ENCODE measurements at regions not wholly inside any gene's neighbourhood (a gene's known extent, or its start where the extent isn't known, plus 50 kb on each side); places are given as distances from the start of the nearest gene placed in this dataset.

DNA sequence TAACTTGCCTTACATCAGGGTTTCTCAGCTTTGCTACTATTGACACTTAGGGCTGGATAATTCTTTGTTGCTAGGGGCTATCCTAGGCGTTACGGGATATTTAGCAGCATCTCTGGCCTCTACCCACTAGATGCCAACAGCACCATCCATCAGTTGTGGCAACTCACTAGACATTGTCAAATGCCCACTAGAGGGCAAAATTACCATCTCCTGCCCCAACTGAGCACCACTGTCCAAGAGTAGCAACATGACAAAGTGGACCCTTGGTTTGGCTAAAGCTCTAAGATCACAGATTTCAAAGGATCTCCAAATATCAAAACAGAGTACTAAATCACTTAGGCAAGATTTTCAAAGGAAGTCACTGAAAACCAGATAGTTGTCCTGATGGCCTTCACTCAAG, 251.7 kb upstream of the TBX3 start:
- peak in 1 of 6 experiments; percentile 15 for TF ChIP-seq CTCF (IDR thresholded peaks at IDR 0.05)
- no peak for TF ChIP-seq POLR2A (IDR thresholded peaks at IDR 0.05)

All from upper lobe of left lung (tissue), 4 donors.